ENCODE measurements at regions not wholly inside any gene's neighbourhood (a gene's known extent, or its start where the extent isn't known, plus 50 kb on each side); places are given as distances from the start of the nearest gene placed in this dataset.

DNA sequence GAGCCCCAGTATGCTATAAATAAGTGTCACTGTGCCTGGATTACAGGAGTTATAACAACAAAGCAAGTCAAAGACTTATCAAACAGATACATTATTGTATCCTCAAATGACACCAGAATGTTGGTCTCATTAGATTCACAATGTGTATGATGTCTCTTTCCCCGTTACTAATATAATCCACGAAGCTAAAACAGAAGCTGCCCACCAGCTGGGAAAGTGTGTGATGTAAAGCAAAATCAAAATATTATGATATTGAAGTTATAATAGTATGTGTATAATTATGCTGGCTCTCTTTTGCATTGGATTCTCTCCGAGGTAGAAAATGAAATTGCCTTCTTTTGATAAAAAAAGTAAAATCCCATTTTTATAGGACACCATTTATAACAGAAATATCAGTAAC is 127.3 kb upstream of the MAN2A1 start:
- Histone ChIP-seq H3K9me3 (no peaks in the 10 kb centered on the region), H3K4me1 (no peaks in the 10 kb centered on the region), H3K4me3 (no peak overlapping the region), H3K27me3 (no peaks in the 10 kb centered on the region), H3K36me3 (no peaks in the 10 kb centered on the region), H3K27ac (no peak overlapping the region)
- TF ChIP-seq, protein P1, sequence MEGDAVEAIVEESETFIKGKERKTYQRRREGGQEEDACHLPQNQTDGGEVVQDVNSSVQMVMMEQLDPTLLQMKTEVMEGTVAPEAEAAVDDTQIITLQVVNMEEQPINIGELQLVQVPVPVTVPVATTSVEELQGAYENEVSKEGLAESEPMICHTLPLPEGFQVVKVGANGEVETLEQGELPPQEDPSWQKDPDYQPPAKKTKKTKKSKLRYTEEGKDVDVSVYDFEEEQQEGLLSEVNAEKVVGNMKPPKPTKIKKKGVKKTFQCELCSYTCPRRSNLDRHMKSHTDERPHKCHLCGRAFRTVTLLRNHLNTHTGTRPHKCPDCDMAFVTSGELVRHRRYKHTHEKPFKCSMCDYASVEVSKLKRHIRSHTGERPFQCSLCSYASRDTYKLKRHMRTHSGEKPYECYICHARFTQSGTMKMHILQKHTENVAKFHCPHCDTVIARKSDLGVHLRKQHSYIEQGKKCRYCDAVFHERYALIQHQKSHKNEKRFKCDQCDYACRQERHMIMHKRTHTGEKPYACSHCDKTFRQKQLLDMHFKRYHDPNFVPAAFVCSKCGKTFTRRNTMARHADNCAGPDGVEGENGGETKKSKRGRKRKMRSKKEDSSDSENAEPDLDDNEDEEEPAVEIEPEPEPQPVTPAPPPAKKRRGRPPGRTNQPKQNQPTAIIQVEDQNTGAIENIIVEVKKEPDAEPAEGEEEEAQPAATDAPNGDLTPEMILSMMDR (IDR thresholded peaks at IDR 0.05): no peak
- TF ChIP-seq POLR2AphosphoS5 (IDR thresholded peaks at IDR 0.05) (no peak), POLR2A (IDR thresholded peaks at IDR 0.05) (no peak), EP300 (IDR thresholded peaks at IDR 0.05) (no peak)
- DNase-seq (ENCODE audit: low spot score in 2 of 2): no peak
- whole genome bisulfite sequencing: 62% methylated on average over 3 of the region's 3 CpGs

DNA sequence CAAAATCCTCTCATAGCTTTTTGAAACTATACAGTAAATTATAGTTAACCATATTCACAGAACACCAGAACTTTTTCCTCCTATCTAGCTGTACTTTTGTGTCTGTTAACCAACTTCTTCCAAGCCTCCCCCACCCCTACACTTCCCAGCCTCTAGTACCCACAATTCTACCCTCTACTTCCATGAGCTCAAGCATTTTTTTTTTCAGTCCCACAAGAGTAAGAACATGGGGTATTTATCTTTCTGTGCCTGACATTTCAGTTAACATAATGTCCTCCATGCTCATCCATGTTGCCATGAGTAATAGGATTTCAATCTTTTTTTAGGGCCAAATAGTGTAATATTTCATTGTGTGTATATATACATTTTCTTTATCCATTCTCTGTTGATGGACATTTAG is 128.3 kb upstream of the MAN2A1 start:
- no peaks in the 10 kb centered on the region for H3K4me1 ChIP-seq
- DNase-seq (ENCODE audit: low spot score in 2 of 2): no peak
- H3K4me3 ChIP-seq: no peak overlapping the region
- H3K27ac ChIP-seq: no peak overlapping the region
- H3K36me3 ChIP-seq: no peaks in the 10 kb centered on the region
- no peaks in the 10 kb centered on the region for H3K9me3 ChIP-seq
- no peak for TF ChIP-seq EP300 (IDR thresholded peaks at IDR 0.05)
- TF ChIP-seq, protein P1 (IDR thresholded peaks at IDR 0.05): no peak
- no peak for TF ChIP-seq POLR2A (IDR thresholded peaks at IDR 0.05)
- no peak for TF ChIP-seq POLR2AphosphoS5 (IDR thresholded peaks at IDR 0.05)
- H3K27me3 ChIP-seq: no peaks in the 10 kb centered on the region

DNA sequence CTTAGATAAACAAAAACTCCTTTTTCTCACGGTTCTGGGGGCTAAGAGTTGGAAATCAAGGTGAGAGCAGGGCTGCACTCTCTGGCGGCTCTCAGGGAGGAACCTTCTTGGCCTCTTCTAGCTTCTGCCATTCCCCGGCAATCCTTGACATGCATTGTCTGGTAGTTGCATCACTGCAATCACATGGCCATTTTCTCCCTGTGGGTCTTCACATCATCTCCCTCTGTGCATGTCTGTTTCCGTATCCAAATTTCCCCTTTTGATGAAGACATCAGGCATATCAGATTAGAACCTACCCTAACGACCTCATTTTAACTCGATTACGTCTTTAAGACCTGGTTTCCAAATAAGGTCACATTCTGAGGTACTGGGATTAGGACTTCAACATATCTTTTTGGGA is 129.2 kb upstream of the MAN2A1 start:
- no peaks in the 10 kb centered on the region for H3K27me3 ChIP-seq
- H3K9me3 ChIP-seq: no peaks in the 10 kb centered on the region
- no peaks in the 10 kb centered on the region for H3K36me3 ChIP-seq
- WGBS: 91% methylated on average over 7 of the region's 7 CpGs
- TF ChIP-seq, protein P1 (IDR thresholded peaks at IDR 0.05): no peak
- TF ChIP-seq POLR2A (IDR thresholded peaks at IDR 0.05) (no peak), EP300 (IDR thresholded peaks at IDR 0.05) (no peak), POLR2AphosphoS5 (IDR thresholded peaks at IDR 0.05) (no peak)
- H3K4me3 ChIP-seq: no peak overlapping the region
- H3K27ac ChIP-seq: no peak overlapping the region
- no peaks in the 10 kb centered on the region for H3K4me1 ChIP-seq
- DNase-seq (ENCODE audit: low spot score in 2 of 2): no peak

DNA sequence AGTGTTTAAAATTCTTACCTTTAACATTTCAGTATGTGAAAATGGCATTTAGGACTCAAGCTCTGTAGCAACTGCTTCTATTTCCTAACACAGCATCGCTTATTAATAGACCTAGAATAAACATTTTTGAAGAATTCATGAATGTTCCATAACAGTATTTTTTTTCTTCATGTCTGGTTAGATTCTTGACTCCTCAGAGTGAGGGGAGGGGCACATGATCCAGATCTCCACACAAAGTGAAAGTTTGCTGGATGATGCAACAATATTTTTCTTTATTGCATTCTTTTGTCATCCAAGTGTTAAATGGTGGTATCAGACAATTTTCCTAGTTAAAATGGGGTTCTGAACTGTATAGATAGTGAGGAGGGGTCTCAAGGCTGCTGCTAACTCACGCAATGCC is 130.8 kb upstream of the MAN2A1 start:
- peaks cover 4% of the 10 kb centered on the region for H3K9me3 ChIP-seq
- WGBS: 90% methylated on average over 2 of the region's 2 CpGs
- no peak for TF ChIP-seq EP300 (IDR thresholded peaks at IDR 0.05)
- no peak for TF ChIP-seq POLR2A (IDR thresholded peaks at IDR 0.05)
- no peak for TF ChIP-seq POLR2AphosphoS5 (IDR thresholded peaks at IDR 0.05)
- TF ChIP-seq, protein P1 (IDR thresholded peaks at IDR 0.05): no peak
- H3K27me3 ChIP-seq: no peaks in the 10 kb centered on the region
- no peak overlapping the region for H3K4me3 ChIP-seq
- no peak overlapping the region for H3K27ac ChIP-seq
- no peaks in the 10 kb centered on the region for H3K36me3 ChIP-seq
- H3K4me1 ChIP-seq: no peaks in the 10 kb centered on the region
- DNase-seq (ENCODE audit: low spot score in 2 of 2): no peak

DNA sequence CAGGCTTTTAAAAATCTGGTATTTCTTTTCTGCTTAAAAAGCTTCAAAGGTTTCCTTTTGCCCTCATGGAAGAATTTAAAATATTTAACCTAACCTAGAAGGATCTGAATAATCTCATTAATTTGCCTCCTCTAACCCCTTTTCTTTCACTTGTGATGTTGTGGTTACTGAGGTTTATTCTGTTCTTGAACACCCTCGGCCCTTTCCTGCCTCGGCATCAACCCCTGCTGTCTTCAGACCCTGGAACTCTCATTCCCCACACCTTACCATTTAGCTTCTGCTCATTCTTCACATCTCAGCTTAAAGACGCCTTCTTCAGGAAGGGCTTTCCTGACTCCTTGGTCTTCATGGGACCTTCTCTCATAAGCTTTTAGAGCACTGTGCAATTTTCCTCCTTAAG is 131.4 kb upstream of the MAN2A1 start:
- Histone ChIP-seq H3K36me3 (no peaks in the 10 kb centered on the region), H3K9me3 (peaks cover 4% of the 10 kb centered on the region), H3K27me3 (no peaks in the 10 kb centered on the region), H3K27ac (no peak overlapping the region), H3K4me3 (no peak overlapping the region), H3K4me1 (no peaks in the 10 kb centered on the region)
- TF ChIP-seq POLR2A (IDR thresholded peaks at IDR 0.05) (no peak), EP300 (IDR thresholded peaks at IDR 0.05) (no peak), POLR2AphosphoS5 (IDR thresholded peaks at IDR 0.05) (no peak)
- TF ChIP-seq, protein P1 (IDR thresholded peaks at IDR 0.05): no peak
- no peak for DNase-seq (ENCODE audit: low spot score in 2 of 2)
- 65% methylated on average over 3 of the region's 3 CpGs for WGBS

All from suprapubic skin (tissue), 4 donors.